DMS153 treated with DMSO at 0.1 percent for 48 hours (cell line): ENCODE measurements at regions not wholly inside any gene's neighbourhood (a gene's known extent, or its start where the extent isn't known, plus 50 kb on each side); places are given as distances from the start of the nearest gene placed in this dataset.

Experiments
- DNase-seq: peaks from one replicate; lab custom pipeline; 2025; ENCODE audit not compliant: unreplicated experiment; lab: John Stamatoyannopoulos, UW

- no peak for DNase-seq
These were observed 95.7 kb upstream of the SHB start for GRCh38 chr9:38164659-38165221.

GRCh38 chr9:38163518-38163917, 94.5 kb upstream of the SHB start:
- no peak for DNase-seq

- no peak for DNase-seq
These were observed 93.5 kb upstream of the SHB start for GRCh38 chr9:38162332-38163211.

GRCh38 chr9:38160613-38161215, 91.7 kb upstream of the SHB start:
- peak; percentile 53 for DNase-seq

- DNase-seq = no peak
These were observed 90.6 kb upstream of the SHB start for GRCh38 chr9:38159599-38159998.

- no peak for DNase-seq
These were observed 89.6 kb upstream of the SHB start for GRCh38 chr9:38158628-38159027.

- no peak for DNase-seq
These were observed 88.7 kb upstream of the SHB start for GRCh38 chr9:38157711-38158110.

GRCh38 chr9:38154501-38155421, 85.7 kb upstream of the SHB start:
- no peak for DNase-seq

GRCh38 chr9:38153910-38154291, 84.9 kb upstream of the SHB start:
- no peak for DNase-seq

- no peak for DNase-seq
These were observed 84.3 kb upstream of the SHB start for GRCh38 chr9:38153152-38153909.

GRCh38 chr9:38149647-38150046, 80.6 kb upstream of the SHB start:
- no peak for DNase-seq

- no peak for DNase-seq
These were observed 77.8 kb upstream of the SHB start for GRCh38 chr9:38146844-38147243.

- no peak for DNase-seq
These were observed 76.6 kb upstream of the SHB start for GRCh38 chr9:38145526-38146053.

GRCh38 chr9:38144421-38144820, 75.4 kb upstream of the SHB start:
- DNase-seq = no peak

GRCh38 chr9:38141746-38142591, 72.9 kb upstream of the SHB start:
- no peak for DNase-seq

- no peak for DNase-seq
These were observed 69.2 kb upstream of the SHB start for GRCh38 chr9:38138276-38138675.

GRCh38 chr9:38137342-38137741, 68.3 kb upstream of the SHB start:
- no peak for DNase-seq

- DNase-seq = no peak
These were observed 67.4 kb upstream of the SHB start for GRCh38 chr9:38136386-38136785.

GRCh38 chr9:38134611-38135237, 65.7 kb upstream of the SHB start:
- DNase-seq = no peak
